Hepatocyte (in vitro differentiated cells): ENCODE measurements at regions not wholly inside any gene's neighbourhood (a gene's known extent, or its start where the extent isn't known, plus 50 kb on each side); places are given as distances from the start of the nearest gene placed in this dataset.

Experiments used
- DNase-seq: peaks from one replicate; pipeline ENCODE4 v3.0.0-alpha.2; 2016; ENCODE audit warnings: low spot score
- H2AFZ ChIP-seq: fragments of 200-600 bp; sonication (generic); 2 replicates; pipeline ENCODE4 v1.6.0; 2016; ENCODE audit warnings: antibody characterized with exemption, mild to moderate bottlenecking
- H3K27ac ChIP-seq: fragments of 200-600 bp; sonication (generic); 2 replicates; pipeline ENCODE4 v1.5.1; 2016; ENCODE audit warnings: mild to moderate bottlenecking
- H3K27me3 ChIP-seq: fragments of 200-600 bp; sonication (generic); 2 replicates; pipeline ENCODE4 v1.6.1; 2016
- H3K36me3 ChIP-seq: fragments of 200-600 bp; sonication (generic); replicated peaks from 2 replicates; pipeline ENCODE4 v1.5.1; 2016; ENCODE audit warnings: low read depth; ENCODE audit not compliant: insufficient read depth
- H3K4me1 ChIP-seq: fragments of 200-600 bp; sonication (generic); 2 replicates; pipeline ENCODE4 v1.5.1; 2016; ENCODE audit warnings: mild to moderate bottlenecking, moderate library complexity; ENCODE audit not compliant: insufficient read depth
- H3K4me2 ChIP-seq: fragments of 200-600 bp; sonication (generic); 2 replicates; pipeline ENCODE4 v1.6.0; 2016
- H3K4me3 ChIP-seq: fragments of 200-600 bp; sonication (generic); 2 replicates; pipeline ENCODE4 v1.5.1; 2016; ENCODE audit warnings: mild to moderate bottlenecking
- H3K79me2 ChIP-seq: fragments of 200-600 bp; sonication (generic); 2 replicates; pipeline ENCODE4 v1.6.0; 2017; ENCODE audit warnings: mild to moderate bottlenecking
- H3K9me2 ChIP-seq: fragments of 200-600 bp; sonication (generic); replicated peaks from 2 replicates; pipeline ENCODE4 v1.6.0; 2017; ENCODE audit warnings: mild to moderate bottlenecking; ENCODE audit not compliant: insufficient read depth
- H3K9me3 ChIP-seq: fragments of 200-600 bp; sonication (generic); 2 replicates; pipeline ENCODE4 v1.5.1; 2016; ENCODE audit warnings: low read depth, mild to moderate bottlenecking
- H4K20me1 ChIP-seq: fragments of 200-600 bp; sonication (generic); 2 replicates; pipeline ENCODE4 v1.6.0; 2016; ENCODE audit warnings: mild to moderate bottlenecking; ENCODE audit not compliant: insufficient read depth, poor library complexity, severe bottlenecking
- EZH2 ChIP-seq: fragments of 200-600 bp; sonication (generic); IDR thresholded peaks from 2 replicates; pipeline ENCODE4 v1.6.1; 2016; ENCODE audit warnings: antibody characterized with exemption, mild to moderate bottlenecking, borderline replicate concordance
- EZH2phosphoT487 ChIP-seq: fragments of 200-600 bp; sonication (generic); IDR thresholded peaks from one replicate; pipeline ENCODE4 v1.6.1; 2018; ENCODE audit warnings: antibody characterized with exemption, mild to moderate bottlenecking, low read depth, moderate library complexity; ENCODE audit not compliant: unreplicated experiment, severe bottlenecking
- WGBS: methylation state at CpG from one replicate; pipeline ENCODE4 v1.1.6; 2016; ENCODE audit warnings: low lambda C conversion rate; ENCODE audit errors: missing lambda C conversion rate; 5-methylcytosine and 5-hydroxymethylcytosine counted together
- TF ChIP-seq, protein P1 (sequence below): fragments of 200-600 bp; sonication (generic); IDR thresholded peaks from 2 replicates; pipeline ENCODE4 v1.5.1; 2016; ENCODE audit warnings: antibody characterized with exemption, mild to moderate bottlenecking; ENCODE audit not compliant: poor library complexity

DNA sequence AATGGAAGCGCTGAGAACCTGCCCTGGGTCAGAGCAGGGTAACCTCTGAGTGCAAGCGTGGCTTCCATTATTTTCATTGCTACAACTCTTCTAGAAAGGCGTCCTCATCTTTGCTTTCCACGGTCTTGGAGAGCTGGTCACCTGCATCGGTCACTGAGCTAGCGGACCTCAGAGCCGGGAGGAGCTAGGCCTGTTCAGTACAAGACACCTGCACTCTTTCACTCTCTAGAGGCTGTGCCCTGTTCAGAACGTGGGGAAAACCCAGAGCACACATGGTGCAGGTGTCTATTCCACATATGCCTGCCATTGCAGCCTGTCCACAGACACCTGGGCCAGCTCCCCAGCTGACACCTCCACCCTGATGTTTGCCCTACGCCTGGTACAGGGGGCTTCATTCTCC is 147.8 kb upstream of the IRX2 start:
- H3K9me2 ChIP-seq: no peaks in the 10 kb centered on the region
- H3K27ac ChIP-seq: no peak overlapping the region
- no peak overlapping the region for H2AFZ ChIP-seq

DNA sequence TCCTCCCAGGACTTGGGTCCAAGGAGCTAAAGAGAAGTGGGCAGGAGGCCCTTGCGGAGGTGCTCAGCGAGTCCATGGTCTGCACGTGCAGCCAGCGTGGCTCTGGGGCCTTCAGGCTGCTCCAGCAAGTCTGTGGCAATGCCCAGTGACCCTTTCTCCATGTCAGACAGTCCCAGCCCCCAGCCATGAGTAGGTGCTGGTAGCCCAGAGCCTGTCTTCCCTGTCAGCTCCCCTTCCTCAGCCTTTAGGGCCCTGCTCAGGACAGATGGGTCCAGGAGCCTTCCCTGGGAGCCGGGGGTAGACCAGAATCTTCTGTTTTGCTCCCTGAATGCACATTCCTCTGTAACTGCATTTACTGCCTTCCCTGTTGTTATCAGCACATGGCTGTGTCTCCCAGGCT is 147.2 kb upstream of the IRX2 start:
- Histone ChIP-seq H3K4me3 (no peak overlapping the region), H3K9me2 (no peaks in the 10 kb centered on the region), H3K36me3 (no peaks in the 10 kb centered on the region), H3K27ac (no peak overlapping the region), H3K4me2 (no peak overlapping the region), H2AFZ (no peak overlapping the region), H3K27me3 (no peaks in the 10 kb centered on the region), H3K79me2 (no peaks in the 10 kb centered on the region), H4K20me1 (no peaks in the 10 kb centered on the region), H3K4me1 (no peaks in the 10 kb centered on the region), H3K9me3 (no peaks in the 10 kb centered on the region)
- no peak for DNase-seq
- WGBS: 83% methylated on average over 5 of the region's 5 CpGs
- TF ChIP-seq EZH2phosphoT487: no peak
- TF ChIP-seq, protein P1, sequence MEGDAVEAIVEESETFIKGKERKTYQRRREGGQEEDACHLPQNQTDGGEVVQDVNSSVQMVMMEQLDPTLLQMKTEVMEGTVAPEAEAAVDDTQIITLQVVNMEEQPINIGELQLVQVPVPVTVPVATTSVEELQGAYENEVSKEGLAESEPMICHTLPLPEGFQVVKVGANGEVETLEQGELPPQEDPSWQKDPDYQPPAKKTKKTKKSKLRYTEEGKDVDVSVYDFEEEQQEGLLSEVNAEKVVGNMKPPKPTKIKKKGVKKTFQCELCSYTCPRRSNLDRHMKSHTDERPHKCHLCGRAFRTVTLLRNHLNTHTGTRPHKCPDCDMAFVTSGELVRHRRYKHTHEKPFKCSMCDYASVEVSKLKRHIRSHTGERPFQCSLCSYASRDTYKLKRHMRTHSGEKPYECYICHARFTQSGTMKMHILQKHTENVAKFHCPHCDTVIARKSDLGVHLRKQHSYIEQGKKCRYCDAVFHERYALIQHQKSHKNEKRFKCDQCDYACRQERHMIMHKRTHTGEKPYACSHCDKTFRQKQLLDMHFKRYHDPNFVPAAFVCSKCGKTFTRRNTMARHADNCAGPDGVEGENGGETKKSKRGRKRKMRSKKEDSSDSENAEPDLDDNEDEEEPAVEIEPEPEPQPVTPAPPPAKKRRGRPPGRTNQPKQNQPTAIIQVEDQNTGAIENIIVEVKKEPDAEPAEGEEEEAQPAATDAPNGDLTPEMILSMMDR: no peak
- no peak for TF ChIP-seq EZH2

More for the DNA sequence above, 147.8 kb upstream of the IRX2 start:
- H4K20me1 ChIP-seq: no peaks in the 10 kb centered on the region
- no peaks in the 10 kb centered on the region for H3K4me1 ChIP-seq
- TF ChIP-seq, protein P1: no peak
- TF ChIP-seq EZH2 (no peak), EZH2phosphoT487 (no peak)
- DNase-seq: no peak
- no peaks in the 10 kb centered on the region for H3K36me3 ChIP-seq
- WGBS: 92% methylated on average over 9 of the region's 9 CpGs
- no peak overlapping the region for H3K4me3 ChIP-seq
- no peaks in the 10 kb centered on the region for H3K27me3 ChIP-seq
- H3K79me2 ChIP-seq: no peaks in the 10 kb centered on the region
- H3K9me3 ChIP-seq: no peaks in the 10 kb centered on the region
- H3K4me2 ChIP-seq: no peak overlapping the region

DNA sequence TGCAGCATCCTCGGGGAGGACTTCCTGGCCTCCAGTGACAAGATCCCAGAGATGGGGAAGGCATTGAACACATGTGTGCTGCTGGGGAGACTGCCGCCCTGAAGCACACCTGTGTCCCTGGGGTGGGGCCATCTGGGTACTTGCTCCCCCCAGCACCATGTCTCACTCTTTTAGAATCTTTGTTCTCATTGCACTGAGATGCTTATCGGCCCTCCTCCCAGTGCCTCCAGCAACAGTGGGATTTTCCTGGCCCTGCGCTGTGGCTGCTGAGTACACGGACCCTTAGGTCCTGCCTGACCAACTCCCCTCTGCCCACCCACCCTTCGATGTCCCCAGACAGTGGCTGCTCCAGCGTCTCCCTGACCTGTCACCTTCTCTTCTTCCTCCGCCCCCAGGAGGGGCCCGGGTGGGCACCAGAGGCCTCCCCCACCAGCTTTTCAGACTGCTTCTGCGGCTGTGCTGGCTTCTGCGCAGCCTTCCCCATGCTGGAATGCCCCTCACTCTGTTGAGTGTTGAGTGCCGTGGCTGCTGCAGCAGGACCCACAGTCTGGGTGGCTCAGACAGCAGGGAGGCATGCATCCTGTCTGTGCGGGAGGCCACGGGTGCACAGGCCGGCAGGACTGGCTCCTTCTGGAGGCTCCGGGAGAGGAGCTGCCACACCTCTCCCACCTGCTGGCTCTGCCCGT is 145.9 kb upstream of the IRX2 start:
- TF ChIP-seq, protein P1: no peak
- no peak for TF ChIP-seq EZH2
- no peak for TF ChIP-seq EZH2phosphoT487
- DNase-seq: no peak
- WGBS: 92% methylated on average over 13 of the region's 17 CpGs

More for the DNA sequence above, 145.9 kb upstream of the IRX2 start:
- Histone ChIP-seq H2AFZ (no peak overlapping the region), H3K9me2 (no peaks in the 10 kb centered on the region), H4K20me1 (no peaks in the 10 kb centered on the region), H3K9me3 (no peaks in the 10 kb centered on the region), H3K4me3 (no peak overlapping the region), H3K4me2 (no peak overlapping the region), H3K27me3 (no peaks in the 10 kb centered on the region), H3K27ac (no peak overlapping the region), H3K4me1 (no peaks in the 10 kb centered on the region), H3K79me2 (no peaks in the 10 kb centered on the region), H3K36me3 (no peaks in the 10 kb centered on the region)
